Endodermal cell (in vitro differentiated cells): ENCODE measurements at regions not wholly inside any gene's neighbourhood (a gene's known extent, or its start where the extent isn't known, plus 50 kb on each side); places are given as distances from the start of the nearest gene placed in this dataset.

Experiments
- DNase-seq: peaks from one replicate; pipeline ENCODE4 v3.0.0-alpha.2; 2017
- H3K27ac ChIP-seq: 2 replicates; pipeline ENCODE4 v1.5.1; 2013; ENCODE audit warnings: mild to moderate bottlenecking, low read depth, low read length, moderate library complexity
- H3K27me3 ChIP-seq: 2 replicates; pipeline ENCODE4 v1.6.1; 2013; ENCODE audit warnings: mild to moderate bottlenecking, low read length, moderate library complexity; ENCODE audit not compliant: insufficient read depth, control insufficient read depth, poor library complexity, severe bottlenecking
- H3K36me3 ChIP-seq: 2 replicates; pipeline ENCODE4 v1.7.0; 2013; ENCODE audit warnings: mild to moderate bottlenecking, low read length, moderate library complexity; ENCODE audit not compliant: control insufficient read depth, insufficient read depth
- H3K4me1 ChIP-seq: one replicate; pipeline ENCODE4 v1.7.0; 2013; ENCODE audit warnings: low read length; ENCODE audit not compliant: control insufficient read depth, insufficient read depth
- H3K4me3 ChIP-seq: 2 replicates; pipeline ENCODE4 v1.5.1; 2013; ENCODE audit warnings: mild to moderate bottlenecking, low read length, moderate library complexity
- H3K9ac ChIP-seq: 2 replicates; pipeline ENCODE4 v1.6.1; 2013; ENCODE audit warnings: mild to moderate bottlenecking, low read length, moderate library complexity; ENCODE audit not compliant: poor library complexity, severe bottlenecking; ENCODE audit errors: extremely low read depth
- H3K9me3 ChIP-seq: 2 replicates; pipeline ENCODE4 v1.6.1; 2013; ENCODE audit warnings: mild to moderate bottlenecking, low read length, moderate library complexity; ENCODE audit not compliant: control insufficient read depth
- H3K27ac Mint-ChIP-seq: 2 replicates; pipeline ENCODE4 v1.8.0; 2020; ENCODE audit warnings: mixed read lengths
- H3K27me3 Mint-ChIP-seq: 2 replicates; pipeline ENCODE4 v1.8.0; 2021; ENCODE audit warnings: mild to moderate bottlenecking, mixed read lengths; ENCODE audit not compliant: insufficient read depth
- H3K36me3 Mint-ChIP-seq: 2 replicates; pipeline ENCODE4 v1.8.0; 2020; ENCODE audit warnings: low read depth, mixed read lengths
- H3K4me1 Mint-ChIP-seq: 2 replicates; pipeline ENCODE4 v1.8.0; 2020; ENCODE audit warnings: mixed read lengths
- H3K4me3 Mint-ChIP-seq: 2 replicates; pipeline ENCODE4 v1.8.0; 2020; ENCODE audit warnings: mild to moderate bottlenecking, moderate library complexity, mixed read lengths
- H3K9me3 Mint-ChIP-seq: 2 replicates; pipeline ENCODE4 v1.8.0; 2020; ENCODE audit warnings: mild to moderate bottlenecking, mixed read lengths
- CTCF ChIP-seq: fragments of 200-600 bp; sonication (generic); conservative IDR thresholded peaks from 2 replicates; pipeline ENCODE4 v1.5.0; 2021; ENCODE audit warnings: antibody characterized with exemption, mild to moderate bottlenecking
- WGBS, 2 experiments: methylation state at CpG; one replicate each; pipeline versions ENCODE4 v1.1.5 to v1.1.7; 2013; ENCODE audit warnings: missing lambda C conversion rate in 2 of 2, mixed read lengths in 1 of 2; ENCODE audit not compliant: insufficient coverage in 1 of 2, insufficient read length in 1 of 2; 5-methylcytosine and 5-hydroxymethylcytosine counted together

- Histone ChIP-seq H3K4me1 (no peaks in the 10 kb centered on the region), H3K27me3 (no peaks in the 10 kb centered on the region), H3K36me3 (no peaks in the 10 kb centered on the region), H3K27ac (no peak overlapping the region), H3K4me3 (no peak overlapping the region), H3K9me3 (peaks cover 3% of the 10 kb centered on the region), H3K9ac (no peak overlapping the region)
- H3K27me3 Mint-ChIP-seq: no peaks in the 10 kb centered on the region
- DNase-seq: no peak
- no peaks in the 10 kb centered on the region for H3K4me1 Mint-ChIP-seq
- 80 to 97% methylated on average over 1 of the region's 2 CpGs for WGBS, 2 experiments
- H3K4me3 Mint-ChIP-seq: no peak overlapping the region
- H3K36me3 Mint-ChIP-seq: no peaks in the 10 kb centered on the region
- peaks cover 16% of the 10 kb centered on the region for H3K9me3 Mint-ChIP-seq
- no peak overlapping the region for H3K27ac Mint-ChIP-seq
- no peak for TF ChIP-seq CTCF
These were observed 191.9 kb upstream of the POU1F1 start for GRCh38 chr3:87468235-87468634.

GRCh38 chr3:87462228-87462627 lies 185.8 kb upstream of the POU1F1 start:
- Mint-ChIP-seq H3K4me3 (no peak overlapping the region), H3K9me3 (peaks cover 6% of the 10 kb centered on the region), H3K27ac (no peak overlapping the region), H3K36me3 (no peaks in the 10 kb centered on the region), H3K27me3 (no peaks in the 10 kb centered on the region), H3K4me1 (peaks cover 2% of the 10 kb centered on the region)
- peaks cover 3% of the 10 kb centered on the region for H3K9me3 ChIP-seq
- H3K27me3 ChIP-seq: no peaks in the 10 kb centered on the region
- no peak overlapping the region for H3K4me3 ChIP-seq
- no peak for DNase-seq
- no peaks in the 10 kb centered on the region for H3K4me1 ChIP-seq
- no peak overlapping the region for H3K9ac ChIP-seq
- no peaks in the 10 kb centered on the region for H3K36me3 ChIP-seq
- no peak for TF ChIP-seq CTCF
- H3K27ac ChIP-seq: no peak overlapping the region

- Histone ChIP-seq H3K4me3 (no peak overlapping the region), H3K36me3 (no peaks in the 10 kb centered on the region), H3K9me3 (peaks cover 3% of the 10 kb centered on the region), H3K4me1 (no peaks in the 10 kb centered on the region), H3K27me3 (no peaks in the 10 kb centered on the region), H3K27ac (no peak overlapping the region), H3K9ac (no peak overlapping the region)
- peaks cover 2% of the 10 kb centered on the region for H3K4me1 Mint-ChIP-seq
- no peaks in the 10 kb centered on the region for H3K36me3 Mint-ChIP-seq
- DNase-seq: no peak
- peaks cover 6% of the 10 kb centered on the region for H3K9me3 Mint-ChIP-seq
- no peaks in the 10 kb centered on the region for H3K27me3 Mint-ChIP-seq
- H3K27ac Mint-ChIP-seq: no peak overlapping the region
- no peak for TF ChIP-seq CTCF
- no peak overlapping the region for H3K4me3 Mint-ChIP-seq
- WGBS, 2 experiments: 92 to 100% methylated on average over 1 to 2 of the region's 2 CpGs
These were observed 185.1 kb upstream of the POU1F1 start for GRCh38 chr3:87461443-87461842.
